Coronary artery (tissue), 2 donors: ENCODE measurements at regions not wholly inside any gene's neighbourhood (a gene's known extent, or its start where the extent isn't known, plus 50 kb on each side); places are given as distances from the start of the nearest gene placed in this dataset.
"Not testable (repeated sequence)": the region's sequence is repeated elsewhere in the genome, so short reads cannot be mapped to it uniquely, and the experiment has no call there.

Experiments
- DNase-seq: peaks from one replicate; pipeline ENCODE4 v3.0.0-alpha.2; 2017; ENCODE audit warnings: low spot score
- H3K27ac ChIP-seq, 2 donors: fragments of 200-600 bp; sonication (generic); one replicate each; pipeline ENCODE4 v1.5.1; 2016 to 2019
- H3K4me3 ChIP-seq: fragments of 200-600 bp; sonication (generic); 2 replicates; pipeline ENCODE4 v1.5.1; 2016; ENCODE audit warnings: mild to moderate bottlenecking, moderate library complexity
- CTCF ChIP-seq: fragments of 200-600 bp; sonication (generic); IDR thresholded peaks from one replicate; pipeline ENCODE4 v1.5.1; 2019; ENCODE audit warnings: antibody characterized with exemption

- no peak for TF ChIP-seq CTCF
These were observed 121.3 kb upstream of the GOT2 start for GRCh38 chr16:58855291-58855863.

GRCh38 chr16:58853854-58854791 is 120.0 kb upstream of the GOT2 start:
- no peak overlapping the region for H3K27ac ChIP-seq
- H3K4me3 ChIP-seq = no peak overlapping the region
- no peak for DNase-seq
- TF ChIP-seq CTCF = no peak

More at GRCh38 chr16:58855291-58855863, 121.3 kb upstream of the GOT2 start:
- no peak for DNase-seq
- Histone ChIP-seq H3K4me3 (no peak overlapping the region), H3K27ac (no peak overlapping the region)

GRCh38 chr16:58850678-58851020 is 116.5 kb upstream of the GOT2 start:
- no peak for TF ChIP-seq CTCF
- no peak overlapping the region for H3K27ac ChIP-seq
- no peak for DNase-seq
- no peak overlapping the region for H3K4me3 ChIP-seq

- no peak for DNase-seq
- no peak overlapping the region for H3K27ac ChIP-seq
- TF ChIP-seq CTCF = no peak
- H3K4me3 ChIP-seq = no peak overlapping the region
These were observed 116.0 kb upstream of the GOT2 start for GRCh38 chr16:58850019-58850677.

GRCh38 chr16:58848662-58849002 is 114.5 kb upstream of the GOT2 start:
- H3K4me3 ChIP-seq = no peak overlapping the region
- DNase-seq = no peak
- no peak overlapping the region for H3K27ac ChIP-seq
- no peak for TF ChIP-seq CTCF

GRCh38 chr16:58847902-58848661 is 114.0 kb upstream of the GOT2 start:
- no peak for TF ChIP-seq CTCF
- Histone ChIP-seq H3K4me3 (no peak overlapping the region), H3K27ac (no peak overlapping the region)
- no peak for DNase-seq

GRCh38 chr16:58846226-58846625 is 112.1 kb upstream of the GOT2 start:
- H3K4me3 ChIP-seq, DNase-seq, H3K27ac ChIP-seq: not testable (repeated sequence)
